ENCODE measurements at regions not wholly inside any gene's neighbourhood (a gene's known extent, or its start where the extent isn't known, plus 50 kb on each side); places are given as distances from the start of the nearest gene placed in this dataset.

DNA sequence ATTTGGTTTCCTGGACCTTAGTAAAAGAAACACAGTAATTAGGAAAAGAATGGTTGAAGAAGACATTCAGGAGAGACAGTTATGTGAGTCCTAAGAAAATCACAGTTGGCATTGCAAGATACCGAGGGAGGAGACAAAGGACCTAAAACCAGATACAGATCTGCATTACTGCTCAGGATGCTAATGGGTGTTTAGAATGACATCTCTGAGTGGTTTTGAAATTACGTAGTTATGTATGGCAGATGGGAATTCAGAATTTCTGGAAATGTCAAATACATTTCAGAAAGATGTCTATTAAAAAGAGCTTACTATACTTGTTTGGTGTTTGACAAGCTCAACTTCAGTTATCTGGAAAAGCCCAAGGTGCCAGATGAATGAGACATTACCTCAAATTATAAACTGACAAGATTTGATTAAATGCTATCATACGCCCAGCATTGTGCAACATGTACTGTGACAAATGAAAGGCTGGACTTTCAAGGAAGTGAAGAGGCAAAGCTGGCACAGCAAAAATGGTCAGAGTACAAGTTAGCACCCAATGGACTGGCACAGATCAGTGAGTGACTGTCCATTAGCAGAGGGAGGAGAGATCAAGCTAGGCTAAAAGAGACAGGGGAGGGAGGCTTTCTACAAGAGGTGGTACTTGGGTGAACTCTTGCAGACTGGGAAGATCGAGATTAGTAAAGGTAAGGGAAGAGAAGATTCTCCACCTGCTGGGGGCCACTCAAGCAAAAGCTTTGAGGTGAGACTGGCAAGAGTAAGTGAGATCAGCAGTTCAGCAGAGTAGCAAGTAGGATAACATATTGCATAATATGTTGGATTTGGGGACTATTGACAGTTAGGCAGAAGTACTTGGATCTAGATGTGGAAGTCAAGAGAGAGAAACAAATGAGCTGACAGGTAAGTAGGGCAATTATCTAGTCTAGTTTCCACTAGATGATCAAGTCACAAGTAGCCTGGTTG is 168.9 kb downstream of the CYRIA start:
- no peak for DNase-seq

DNA sequence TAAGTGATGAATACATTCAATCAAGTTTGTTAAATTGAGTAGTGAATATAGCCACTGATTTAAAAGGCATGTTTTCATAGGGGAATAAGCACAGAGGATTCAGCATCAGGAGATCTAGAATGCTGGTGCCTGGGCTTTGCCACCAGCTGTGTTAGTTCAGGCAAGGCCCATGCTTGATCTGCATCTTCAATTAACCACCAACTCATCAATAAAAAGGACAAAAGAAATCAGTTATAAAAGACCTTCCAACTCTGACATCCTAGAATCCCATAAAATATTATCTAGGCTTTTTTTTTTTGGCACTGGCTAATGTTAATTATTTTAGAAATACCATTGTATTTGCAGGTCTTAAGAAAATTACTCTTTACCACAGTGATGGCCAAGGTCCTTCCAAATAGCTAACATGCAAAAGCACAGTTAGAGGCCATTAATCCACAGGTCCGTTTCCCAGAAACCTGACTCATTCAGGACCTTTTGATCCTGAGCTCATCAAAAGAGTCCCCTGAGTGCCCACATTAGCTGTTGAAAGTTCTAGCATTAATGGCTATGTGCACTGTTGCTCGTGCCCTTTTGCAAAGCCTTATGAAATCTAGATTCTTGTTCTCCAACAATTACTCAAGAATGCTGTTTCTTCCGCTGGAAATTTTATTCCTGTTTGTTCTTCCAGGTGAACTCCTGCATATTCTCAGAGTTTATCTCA is 170.0 kb downstream of the CYRIA start:
- no peak for DNase-seq

DNA sequence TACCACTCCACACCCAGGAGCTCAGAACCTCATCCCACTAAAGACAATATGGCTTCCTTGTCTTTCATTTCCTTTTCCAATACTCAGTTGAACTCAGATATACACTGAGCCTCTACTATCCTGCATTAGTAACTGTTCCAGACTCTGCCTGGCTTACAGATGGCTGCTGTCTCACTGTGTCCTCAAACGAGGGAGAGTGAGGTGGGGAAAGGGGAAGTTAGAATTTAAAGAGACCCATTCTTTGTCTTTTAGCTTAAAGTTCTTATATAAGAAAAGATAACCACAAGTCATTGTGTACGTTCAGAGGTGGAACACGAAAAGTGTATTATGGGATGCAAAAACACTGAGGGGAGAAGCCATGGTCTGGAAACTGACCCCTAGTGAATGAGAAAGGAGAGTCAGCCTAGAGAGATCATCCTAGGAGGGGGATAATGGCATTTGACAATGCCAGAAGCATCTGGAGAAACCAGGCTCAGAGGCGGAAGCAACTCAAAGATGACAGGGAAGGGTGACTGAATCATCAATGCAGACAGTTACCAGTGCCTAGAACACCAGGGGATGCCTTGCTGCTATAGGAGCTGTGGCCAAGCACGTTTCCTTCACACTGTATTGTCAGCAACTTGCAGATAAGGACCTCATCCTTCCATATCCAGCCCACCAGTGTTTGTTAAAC is 170.7 kb downstream of the CYRIA start:
- DNase-seq: no peak

DNA sequence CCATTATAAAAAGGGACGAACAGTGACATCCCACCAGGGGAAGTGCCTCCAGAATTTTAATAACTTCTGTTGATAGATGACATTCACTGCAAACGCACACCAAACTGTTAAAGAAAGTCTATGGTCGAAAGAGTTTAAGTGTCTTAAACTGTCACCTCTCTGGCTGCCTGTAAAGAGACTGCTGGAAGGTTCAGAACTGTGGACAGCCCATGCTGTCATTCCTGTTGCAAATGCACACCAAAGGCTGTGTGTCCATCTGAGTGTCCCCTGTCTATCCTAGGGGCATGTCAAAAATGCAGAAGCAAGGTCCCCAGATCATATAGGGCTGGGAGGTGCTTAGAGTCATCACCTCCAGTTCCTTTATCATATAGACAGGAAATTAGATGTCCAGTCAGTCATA is 171.8 kb downstream of the CYRIA start:
- no peak for DNase-seq

DNA sequence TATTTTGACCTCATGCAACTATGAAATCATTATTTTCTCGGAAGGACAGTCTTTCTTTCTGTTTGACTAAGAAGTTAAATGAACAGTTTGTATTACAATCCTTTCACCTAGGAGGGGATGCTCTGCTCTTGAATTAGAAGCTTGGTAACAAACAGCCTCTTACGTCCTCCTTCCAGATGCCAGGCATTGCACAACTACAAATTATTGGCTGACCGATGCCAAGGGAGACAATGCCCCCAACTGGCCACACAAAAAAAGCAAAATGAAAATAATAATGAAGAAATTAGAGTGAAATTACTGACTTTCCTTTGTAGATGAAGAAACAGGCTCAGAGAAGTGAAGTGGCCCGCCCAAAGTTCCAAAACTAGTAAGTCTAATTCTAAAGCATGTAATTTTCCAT is 177.9 kb downstream of the CYRIA start:
- DNase-seq: peak; percentile 66

DNA sequence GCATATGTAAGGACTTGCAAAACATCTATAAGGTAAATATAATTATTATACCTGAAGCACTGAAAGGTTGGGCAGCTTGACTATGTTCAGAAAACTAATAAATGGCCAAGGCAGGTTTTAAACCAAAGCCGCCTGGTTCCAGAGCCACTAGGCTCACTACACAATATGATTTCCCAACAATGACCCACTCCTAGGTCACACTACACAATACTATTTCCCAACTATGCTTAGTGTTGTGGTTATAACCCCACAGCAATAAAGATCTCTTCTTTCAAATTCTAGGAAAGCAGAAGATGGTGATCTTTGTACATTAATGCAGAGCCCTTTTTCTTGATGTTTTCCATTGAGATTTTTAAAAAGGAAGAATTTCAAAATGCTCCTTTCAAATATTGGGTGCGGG is 180.4 kb downstream of the CYRIA start:
- DNase-seq: no peak

DNA sequence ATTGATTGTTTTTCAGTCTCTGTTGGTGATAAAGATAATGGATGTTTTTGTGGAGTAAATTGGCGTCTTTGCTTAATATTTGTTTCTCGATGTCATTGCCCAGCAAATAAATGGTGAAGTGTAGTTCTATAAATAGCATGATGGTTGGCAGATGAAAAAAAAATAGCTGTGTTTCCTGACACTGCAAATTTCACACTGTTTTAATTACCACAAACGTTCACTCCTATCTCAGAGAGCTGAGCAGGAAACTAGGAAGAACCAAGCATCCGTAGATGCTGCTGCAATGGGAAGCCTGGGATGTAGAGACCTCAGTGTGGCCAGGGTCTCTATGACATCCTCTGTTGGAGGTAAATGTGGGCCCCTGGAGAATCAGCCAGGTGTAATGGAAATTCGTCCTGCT is 183.2 kb downstream of the CYRIA start:
- no peak for DNase-seq

DNA sequence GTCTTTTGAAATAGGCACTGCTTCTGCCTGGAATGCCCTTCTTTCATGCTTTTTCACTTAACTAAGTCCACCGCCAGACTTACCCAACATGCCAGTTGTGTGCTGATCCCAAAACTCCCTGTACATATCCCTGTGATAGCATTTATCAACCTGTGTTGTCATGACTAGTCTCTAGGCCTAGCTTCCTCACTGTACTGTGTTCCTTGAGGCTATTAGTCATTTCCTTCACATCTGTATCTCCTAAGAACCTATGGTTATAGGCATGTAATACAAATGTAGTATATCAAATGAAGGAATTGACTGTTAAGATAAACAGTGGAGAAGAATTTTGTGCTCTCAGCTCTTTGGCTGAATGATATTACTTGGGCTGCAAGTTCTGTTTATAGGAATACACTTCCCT is 184.3 kb downstream of the CYRIA start:
- DNase-seq: no peak

DNA sequence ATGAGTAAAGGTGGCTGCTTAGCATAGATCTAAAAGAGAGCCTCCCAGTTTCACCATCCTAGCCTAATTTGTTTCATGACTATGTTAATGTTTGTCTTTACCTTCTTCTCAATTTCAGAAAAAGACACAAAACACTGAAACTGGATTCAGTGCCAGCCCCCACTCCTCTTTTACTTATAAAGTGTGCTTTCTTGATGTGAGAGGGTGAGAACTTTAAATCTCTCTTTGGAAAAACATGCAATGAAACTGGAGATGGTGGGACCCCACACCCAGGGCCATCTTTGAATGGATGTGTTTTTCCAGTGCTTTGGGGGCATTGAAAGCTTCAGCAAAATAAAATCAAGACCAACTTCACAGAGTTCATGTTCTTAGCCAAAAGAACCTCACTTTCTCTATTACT is 185.9 kb downstream of the CYRIA start:
- no peak for DNase-seq

DNA sequence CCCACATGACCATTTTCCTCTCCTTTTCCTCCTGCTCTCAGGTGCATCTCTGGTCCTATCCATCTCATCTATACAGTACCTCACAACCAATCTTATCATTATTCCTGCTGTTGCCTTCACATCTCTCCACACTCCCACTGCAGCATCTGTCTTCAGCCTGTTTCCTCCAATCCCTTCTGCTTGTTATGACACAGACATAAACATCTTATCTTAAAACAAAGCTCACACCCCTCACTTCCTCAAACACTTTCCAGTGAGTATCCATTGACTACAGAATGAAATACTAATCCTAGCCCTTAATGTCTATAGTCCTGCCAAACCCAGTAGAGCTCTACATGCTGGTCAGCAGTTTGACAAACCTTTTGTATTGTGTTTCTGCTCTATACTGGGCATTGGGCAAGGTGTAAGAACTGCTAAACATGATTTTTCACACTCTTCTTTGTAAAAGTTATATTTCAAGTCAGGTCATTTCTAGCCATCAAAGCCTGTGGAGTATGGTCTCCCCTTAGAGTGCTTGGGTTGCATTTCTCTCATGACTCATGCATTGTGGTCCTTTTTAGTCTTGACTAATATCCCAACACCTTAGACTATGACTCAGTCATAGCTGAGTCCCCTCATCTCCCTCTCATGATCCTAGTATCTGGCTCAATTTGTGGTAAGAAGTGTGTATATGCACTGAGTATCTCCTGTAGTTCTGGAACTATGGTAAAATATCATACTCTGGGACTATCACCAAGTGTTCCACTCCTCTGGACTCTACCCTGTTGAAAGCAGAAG is 187.0 kb downstream of the CYRIA start:
- DNase-seq: no peak

DNA sequence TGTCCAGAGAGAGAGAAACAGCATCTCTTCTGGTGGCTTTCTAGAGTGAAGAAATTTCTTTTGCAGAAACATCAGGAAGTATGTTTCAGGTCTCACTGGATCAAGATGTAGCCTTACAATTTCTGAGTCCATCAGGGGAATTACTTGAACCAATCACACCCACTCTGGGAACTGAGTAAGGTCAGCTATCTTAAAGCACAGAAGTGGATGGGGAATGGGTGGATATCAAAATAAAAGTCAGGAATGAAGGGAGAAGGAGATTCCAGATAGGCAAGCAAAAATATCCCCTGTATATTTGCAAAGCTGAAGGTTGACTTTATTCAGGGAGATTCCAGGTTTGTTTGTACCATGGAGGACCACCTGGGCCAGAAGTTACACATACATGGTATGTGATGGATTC is 188.0 kb downstream of the CYRIA start:
- DNase-seq: no peak

DNA sequence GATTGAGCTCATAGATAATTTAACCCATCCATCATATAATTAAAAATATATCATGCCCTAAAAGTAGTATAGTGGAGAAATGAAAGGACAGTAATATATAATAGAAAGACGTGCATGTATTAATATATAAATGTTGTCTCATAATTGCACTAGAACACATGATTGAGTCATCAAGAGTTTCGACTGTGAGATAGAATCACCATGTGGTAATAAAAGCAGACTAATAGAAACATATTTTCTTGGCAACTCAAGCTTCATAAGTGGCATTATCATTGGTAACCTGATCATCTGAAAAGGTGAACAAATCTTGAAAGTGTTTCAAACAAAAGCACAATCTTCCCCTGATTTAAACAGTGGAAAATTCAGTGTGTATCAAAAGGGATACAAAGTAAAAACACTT is 188.8 kb downstream of the CYRIA start:
- DNase-seq: no peak

DNA sequence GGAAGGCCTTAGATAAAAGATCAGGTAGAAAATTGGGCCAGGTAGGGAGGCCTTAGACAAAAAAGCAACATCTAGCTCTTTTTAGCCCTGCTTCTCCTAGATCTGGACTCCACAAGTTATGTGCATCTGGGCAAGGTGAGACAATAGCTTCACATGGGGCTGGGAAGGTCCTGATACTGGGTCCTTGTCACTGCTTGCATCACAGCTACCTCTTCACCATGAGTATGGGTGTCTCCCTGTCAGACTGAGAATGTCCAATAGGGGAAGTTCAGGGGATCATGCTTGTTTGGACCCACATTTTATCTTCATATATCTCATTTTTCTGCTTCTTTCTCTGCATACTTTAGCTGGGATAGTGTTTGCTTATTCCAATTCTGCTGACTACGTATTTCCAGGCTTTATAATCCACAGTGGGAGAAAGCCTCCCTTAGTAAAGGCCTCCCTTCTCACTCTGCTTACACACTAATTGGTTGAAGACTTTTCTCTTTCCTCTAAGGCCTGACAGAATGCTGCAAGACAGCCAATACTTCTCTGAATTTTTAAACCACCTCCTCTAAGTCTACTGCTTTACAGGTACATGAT is 189.6 kb downstream of the CYRIA start:
- DNase-seq: no peak

DNA sequence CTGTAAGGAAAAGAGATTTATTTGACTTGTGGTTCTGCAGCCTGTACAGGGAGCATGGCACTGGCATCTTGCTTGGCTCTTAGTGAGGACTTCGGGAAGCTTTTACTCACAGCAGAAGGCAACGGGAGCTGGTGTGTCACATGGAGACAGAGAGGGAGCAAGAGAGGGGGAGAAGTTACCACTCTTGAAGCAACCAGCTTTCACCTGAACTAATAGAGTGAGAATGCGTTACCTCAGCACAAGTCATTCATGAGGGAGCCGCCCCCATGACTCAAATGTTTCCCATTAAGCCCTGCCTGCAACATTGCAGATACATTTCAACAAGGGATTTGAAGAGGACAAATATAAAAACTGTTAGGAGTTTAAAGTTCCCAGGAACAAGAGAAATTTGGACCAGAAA is 190.0 kb downstream of the CYRIA start:
- no peak for DNase-seq

DNA sequence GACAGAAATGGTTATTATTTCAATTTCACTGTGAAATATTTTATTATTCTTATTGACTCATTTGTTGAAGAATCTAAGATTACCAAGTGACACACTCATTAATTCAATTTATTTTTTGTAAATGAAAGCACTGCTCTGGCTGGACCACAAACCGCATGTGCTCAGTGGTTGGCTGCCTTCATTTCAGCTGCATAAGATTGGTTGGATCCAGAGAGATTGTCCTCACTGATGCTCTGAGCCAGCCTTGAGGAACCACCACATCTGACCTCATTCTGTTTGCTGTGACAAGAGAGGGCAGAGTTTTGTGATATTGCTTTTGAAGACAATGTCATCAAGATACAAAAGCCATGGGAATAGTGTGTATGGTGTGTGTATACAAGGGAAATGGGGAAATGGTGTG is 192.1 kb downstream of the CYRIA start:
- DNase-seq: no peak

DNA sequence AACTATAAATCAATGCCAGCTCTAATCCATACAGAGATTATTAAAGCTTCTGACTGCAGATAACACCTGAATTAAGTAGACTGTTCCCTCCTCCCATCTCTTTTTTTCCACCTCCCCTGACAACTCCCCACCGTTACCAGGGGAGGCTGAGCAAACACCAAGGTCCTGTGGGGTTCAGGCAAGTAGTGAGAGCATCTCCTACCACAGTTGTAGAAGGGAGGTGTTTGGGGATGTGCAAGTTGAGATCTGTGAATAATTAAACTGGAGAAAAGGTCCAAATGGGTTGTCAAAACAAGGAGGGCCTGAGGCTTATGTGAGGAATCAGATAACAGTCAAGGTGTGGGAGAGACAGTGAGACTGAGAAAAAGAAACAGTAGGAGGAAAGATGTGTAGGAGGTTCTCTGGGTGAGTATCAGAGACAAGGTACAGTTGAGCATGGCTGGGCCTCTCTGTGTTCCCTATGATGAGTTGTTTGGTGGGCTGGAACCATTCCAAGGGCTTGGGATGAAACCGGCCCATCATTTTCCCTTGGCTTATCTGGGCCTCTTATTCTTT is 194.6 kb downstream of the CYRIA start:
- no peak for DNase-seq

DNA sequence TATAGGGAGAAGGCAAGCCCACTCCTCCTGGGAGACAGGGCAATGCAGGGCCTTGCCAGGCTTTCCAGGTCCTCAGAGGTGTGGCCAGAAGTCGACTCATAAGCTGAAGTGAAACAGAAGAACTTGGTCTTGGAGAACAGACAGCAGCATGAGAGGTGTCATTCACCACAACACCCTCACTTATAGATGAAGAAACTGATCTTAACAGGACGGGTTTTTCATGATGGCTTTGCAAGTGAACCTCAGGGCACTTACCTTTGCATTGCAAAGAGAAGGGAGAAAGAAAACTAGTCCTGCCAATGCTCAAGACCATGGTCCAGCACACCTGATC is 198.8 kb downstream of the CYRIA start:
- no peak for DNase-seq

DNA sequence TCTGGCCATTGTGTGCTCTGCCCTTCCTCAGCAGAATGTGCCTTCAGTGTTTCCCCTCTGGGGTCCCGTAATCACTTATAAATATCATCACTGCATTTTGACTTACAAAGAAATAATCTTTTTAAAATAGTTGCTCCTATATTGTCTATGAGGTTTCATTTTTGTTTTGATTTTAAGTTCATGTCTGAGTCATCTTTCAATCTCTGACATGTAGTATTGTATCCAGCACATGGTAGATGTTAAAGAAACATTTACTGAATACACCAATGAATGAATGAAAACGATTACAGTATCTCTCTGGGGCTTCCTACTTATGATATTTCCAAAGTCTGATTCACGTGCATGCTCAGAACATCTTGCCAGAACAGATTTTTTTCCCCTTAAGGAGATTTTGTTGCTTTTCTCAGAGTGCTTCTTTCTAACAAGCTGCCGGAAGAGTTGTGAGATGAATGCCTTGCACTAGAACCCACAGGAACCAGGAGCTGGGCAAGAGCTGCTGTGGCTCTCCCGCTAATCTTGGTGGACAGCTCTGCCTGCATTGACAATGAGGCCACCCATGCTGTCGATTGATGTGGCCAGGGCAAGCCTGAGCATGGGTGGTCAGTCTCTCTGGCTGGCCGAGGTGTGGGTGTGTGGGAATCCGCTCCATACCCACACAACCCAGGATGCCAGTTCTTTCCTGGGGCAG is 199.4 kb downstream of the CYRIA start:
- DNase-seq: no peak

DNA sequence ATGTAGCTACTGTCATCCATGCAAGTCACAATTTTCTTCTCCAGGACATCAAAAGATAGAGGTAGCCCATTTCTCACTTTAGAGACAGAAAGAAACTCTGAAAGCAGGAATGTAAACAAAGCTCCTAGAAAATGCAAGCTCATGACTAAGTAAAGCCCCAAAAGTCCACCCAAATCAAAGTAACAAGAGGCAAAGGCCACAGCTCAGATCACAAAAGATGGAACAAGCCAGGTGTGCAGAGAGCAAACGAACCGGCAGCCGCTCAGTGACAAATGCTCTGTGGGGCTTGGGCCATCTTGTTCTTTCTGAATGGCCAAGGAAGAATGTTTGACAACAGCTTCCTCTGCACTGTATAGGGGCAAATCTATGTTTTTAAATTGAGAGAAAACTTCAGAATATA is 201.0 kb downstream of the CYRIA start:
- DNase-seq: no peak

DNA sequence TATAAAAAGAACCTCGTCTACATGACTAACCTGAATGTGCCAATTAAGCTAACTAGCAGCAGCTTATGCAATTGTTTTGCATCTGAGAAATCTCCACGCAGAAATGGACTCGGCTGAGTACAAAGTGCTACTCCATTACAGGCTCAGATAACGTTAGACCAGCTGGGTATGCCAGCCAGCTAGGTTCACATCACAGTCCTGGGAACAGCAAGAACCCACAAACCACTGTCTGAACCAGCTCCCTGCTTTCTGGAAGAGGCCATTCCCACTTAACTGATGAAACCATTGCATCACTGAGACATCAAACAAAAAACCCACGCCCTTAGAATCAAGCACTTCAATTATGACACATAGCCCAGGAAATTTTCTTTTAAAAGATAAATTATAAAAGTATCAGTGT is 202.7 kb downstream of the CYRIA start:
- no peak for DNase-seq

DNA sequence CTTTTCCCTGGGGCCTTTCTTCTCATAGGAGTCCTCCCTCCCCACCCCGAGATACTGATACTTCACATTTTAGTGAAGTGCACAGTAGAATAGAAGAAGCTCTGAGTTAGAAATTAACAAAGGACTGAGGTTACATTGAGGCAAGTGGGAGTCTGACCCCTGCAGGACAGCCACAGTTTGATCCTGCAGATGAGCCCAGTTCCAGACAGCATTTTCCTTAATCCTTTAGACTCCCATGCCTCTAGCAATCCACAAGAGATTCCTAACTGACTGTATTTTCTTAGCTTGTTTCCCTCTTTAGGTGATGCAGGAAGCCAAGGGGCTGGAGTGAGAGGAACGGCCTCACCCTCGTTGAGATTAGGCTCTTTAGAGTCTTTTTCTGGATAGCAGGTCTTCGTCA is 204.0 kb downstream of the CYRIA start:
- DNase-seq: no peak

DNA sequence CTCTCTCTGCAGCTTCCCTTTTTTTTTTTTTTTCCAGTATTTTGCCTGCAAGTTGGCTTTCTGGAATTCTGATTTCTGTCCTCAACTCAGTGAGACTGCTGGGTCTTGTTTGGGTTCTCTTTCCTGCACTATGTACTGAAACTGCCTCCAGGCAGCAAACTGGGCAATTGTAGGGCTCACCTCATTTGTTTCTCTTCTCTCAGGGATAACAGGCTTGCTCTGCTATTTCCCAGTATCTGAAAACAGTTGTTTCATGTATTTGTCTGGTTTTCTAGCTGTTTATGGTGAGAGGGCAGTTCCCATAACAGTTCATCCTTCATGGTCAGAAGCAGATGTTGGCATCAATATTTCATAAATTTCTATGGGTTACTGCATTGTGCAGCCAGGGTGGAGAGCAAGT is 206.0 kb downstream of the CYRIA start:
- DNase-seq: no peak
